ENCODE measurements at regions not wholly inside any gene's neighbourhood (a gene's known extent, or its start where the extent isn't known, plus 50 kb on each side); places are given as distances from the start of the nearest gene placed in this dataset.

- no peak for DNase-seq (ENCODE audit: low read depth, low spot score)
- 19% methylated on average over 2 of the region's 2 CpGs for WGBS (ENCODE audit: insufficient coverage, insufficient replicate concordance, low lambda C conversion rate, missing lambda C conversion rate)
- RAD21 ChIA-PET (ENCODE audit: unreplicated experiment) = no interaction called here
- no peaks in the 10 kb centered on the region for H3K27me3 ChIP-seq (replicated peaks in 1 of 2; ENCODE audit: control insufficient read depth in 2 of 2, insufficient read depth in 2 of 2, low read length in 1 of 2)
- SMC1A ChIA-PET (ENCODE audit: uncharacterized antibody, unreplicated experiment) = no interaction called here
- no peaks in the 10 kb centered on the region for H3K79me2 ChIP-seq (ENCODE audit: control insufficient read depth, insufficient read depth, low read length)
- no peak overlapping the region for H3K27ac ChIP-seq (ENCODE audit: control insufficient read depth, insufficient read depth)
- no peaks in the 10 kb centered on the region for H4K20me1 ChIP-seq (ENCODE audit: control insufficient read depth, insufficient read depth)
- no peaks in the 10 kb centered on the region for H3K4me1 ChIP-seq (ENCODE audit: control insufficient read depth, insufficient read depth, low read length)
- H3K4me3 ChIP-seq = no peak overlapping the region
- no peaks in the 10 kb centered on the region for H3K36me3 ChIP-seq (ENCODE audit: control insufficient read depth in 2 of 2, insufficient read depth in 2 of 2, low read length in 1 of 2)
- in situ Hi-C loops (cut with MboI) (no loop called here), intact Hi-C loops (cut with micrococcal nuclease; ENCODE audit: unreplicated experiment) (no loop called here)
- CTCF ChIA-PET = no interaction called here
- H2AFZ ChIP-seq (ENCODE audit: control insufficient read depth, low read depth, low read length) = no peak overlapping the region
- no peak overlapping the region for H3K4me2 ChIP-seq (ENCODE audit: control insufficient read depth, insufficient read depth)
- no TSS peak for BruUV-seq (replicated peaks)
- no peak overlapping the region for H3K9ac ChIP-seq (ENCODE audit: control insufficient read depth, insufficient read depth, low read length)
- FAIRE-seq = no peak
- ATAC-seq = no peak
- POLR2A ChIA-PET = no interaction called here
- H3K9me3 ChIP-seq (replicated peaks; ENCODE audit: control insufficient read depth, insufficient read depth, low read length) = no peaks in the 10 kb centered on the region
- TF ChIP-seq, protein P1, sequence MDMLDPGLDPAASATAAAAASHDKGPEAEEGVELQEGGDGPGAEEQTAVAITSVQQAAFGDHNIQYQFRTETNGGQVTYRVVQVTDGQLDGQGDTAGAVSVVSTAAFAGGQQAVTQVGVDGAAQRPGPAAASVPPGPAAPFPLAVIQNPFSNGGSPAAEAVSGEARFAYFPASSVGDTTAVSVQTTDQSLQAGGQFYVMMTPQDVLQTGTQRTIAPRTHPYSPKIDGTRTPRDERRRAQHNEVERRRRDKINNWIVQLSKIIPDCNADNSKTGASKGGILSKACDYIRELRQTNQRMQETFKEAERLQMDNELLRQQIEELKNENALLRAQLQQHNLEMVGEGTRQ (IDR thresholded peaks at IDR 0.05; ENCODE audit: borderline replicate concordance, low read depth, low read length) = no peak
- TF ChIP-seq HCFC1 (IDR thresholded peaks at IDR 0.05; ENCODE audit: low read length) = no peak
- no peak for TF ChIP-seq JUND (IDR thresholded peaks at IDR 0.05; ENCODE audit: low read depth, low read length)
- TF ChIP-seq CBFB (IDR thresholded peaks at IDR 0.05; ENCODE audit: low read depth) = no peak
- no peak for TF ChIP-seq IRF5 (IDR thresholded peaks at IDR 0.05; ENCODE audit: borderline replicate concordance)
- TF ChIP-seq ASH2L (IDR thresholded peaks at IDR 0.05; ENCODE audit: borderline replicate concordance, low read depth) = no peak
- no peak for TF ChIP-seq NR2C1 (IDR thresholded peaks at IDR 0.05)
- TF ChIP-seq BCLAF1 (IDR thresholded peaks at IDR 0.05) = no peak
- no peak for TF ChIP-seq TCF7 (IDR thresholded peaks at IDR 0.05; ENCODE audit: borderline replicate concordance)
- no peak for TF ChIP-seq SMAD1 (IDR thresholded peaks at IDR 0.05; ENCODE audit: low read depth, partially characterized antibody)
- TF ChIP-seq SIN3A (IDR thresholded peaks at IDR 0.05; ENCODE audit: low read depth, low read length) = no peak
- no peak for TF ChIP-seq NBN (IDR thresholded peaks at IDR 0.05)
- TF ChIP-seq, protein P2, sequence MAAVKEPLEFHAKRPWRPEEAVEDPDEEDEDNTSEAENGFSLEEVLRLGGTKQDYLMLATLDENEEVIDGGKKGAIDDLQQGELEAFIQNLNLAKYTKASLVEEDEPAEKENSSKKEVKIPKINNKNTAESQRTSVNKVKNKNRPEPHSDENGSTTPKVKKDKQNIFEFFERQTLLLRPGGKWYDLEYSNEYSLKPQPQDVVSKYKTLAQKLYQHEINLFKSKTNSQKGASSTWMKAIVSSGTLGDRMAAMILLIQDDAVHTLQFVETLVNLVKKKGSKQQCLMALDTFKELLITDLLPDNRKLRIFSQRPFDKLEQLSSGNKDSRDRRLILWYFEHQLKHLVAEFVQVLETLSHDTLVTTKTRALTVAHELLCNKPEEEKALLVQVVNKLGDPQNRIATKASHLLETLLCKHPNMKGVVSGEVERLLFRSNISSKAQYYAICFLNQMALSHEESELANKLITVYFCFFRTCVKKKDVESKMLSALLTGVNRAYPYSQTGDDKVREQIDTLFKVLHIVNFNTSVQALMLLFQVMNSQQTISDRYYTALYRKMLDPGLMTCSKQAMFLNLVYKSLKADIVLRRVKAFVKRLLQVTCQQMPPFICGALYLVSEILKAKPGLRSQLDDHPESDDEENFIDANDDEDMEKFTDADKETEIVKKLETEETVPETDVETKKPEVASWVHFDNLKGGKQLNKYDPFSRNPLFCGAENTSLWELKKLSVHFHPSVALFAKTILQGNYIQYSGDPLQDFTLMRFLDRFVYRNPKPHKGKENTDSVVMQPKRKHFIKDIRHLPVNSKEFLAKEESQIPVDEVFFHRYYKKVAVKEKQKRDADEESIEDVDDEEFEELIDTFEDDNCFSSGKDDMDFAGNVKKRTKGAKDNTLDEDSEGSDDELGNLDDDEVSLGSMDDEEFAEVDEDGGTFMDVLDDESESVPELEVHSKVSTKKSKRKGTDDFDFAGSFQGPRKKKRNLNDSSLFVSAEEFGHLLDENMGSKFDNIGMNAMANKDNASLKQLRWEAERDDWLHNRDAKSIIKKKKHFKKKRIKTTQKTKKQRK (IDR thresholded peaks at IDR 0.05; ENCODE audit: low read depth, low read length) = no peak
- TF ChIP-seq, protein P3, sequence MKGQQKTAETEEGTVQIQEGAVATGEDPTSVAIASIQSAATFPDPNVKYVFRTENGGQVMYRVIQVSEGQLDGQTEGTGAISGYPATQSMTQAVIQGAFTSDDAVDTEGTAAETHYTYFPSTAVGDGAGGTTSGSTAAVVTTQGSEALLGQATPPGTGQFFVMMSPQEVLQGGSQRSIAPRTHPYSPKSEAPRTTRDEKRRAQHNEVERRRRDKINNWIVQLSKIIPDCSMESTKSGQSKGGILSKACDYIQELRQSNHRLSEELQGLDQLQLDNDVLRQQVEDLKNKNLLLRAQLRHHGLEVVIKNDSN (IDR thresholded peaks at IDR 0.05; ENCODE audit: borderline replicate concordance, extremely low read length, insufficient read depth, low read depth, low read length) = no peak
- TF ChIP-seq BHLHE40 (IDR thresholded peaks at IDR 0.05; ENCODE audit: borderline replicate concordance in 1 of 2, low read depth in 2 of 2, low read length in 1 of 2) = no peak
- no peak for TF ChIP-seq RFX5 (IDR thresholded peaks at IDR 0.05; ENCODE audit: low read depth, low read length)
These were observed 1522.9 kb upstream of the WWC1 start for GRCh38 chr5:166768536-166768935.

Measured in GM12878 (cell line).